ENCODE measurements at regions not wholly inside any gene's neighbourhood (a gene's known extent, or its start where the extent isn't known, plus 50 kb on each side); places are given as distances from the start of the nearest gene placed in this dataset.
"Not testable (repeated sequence)": the region's sequence is repeated elsewhere in the genome, so short reads cannot be mapped to it uniquely, and the experiment has no call there.

DNA sequence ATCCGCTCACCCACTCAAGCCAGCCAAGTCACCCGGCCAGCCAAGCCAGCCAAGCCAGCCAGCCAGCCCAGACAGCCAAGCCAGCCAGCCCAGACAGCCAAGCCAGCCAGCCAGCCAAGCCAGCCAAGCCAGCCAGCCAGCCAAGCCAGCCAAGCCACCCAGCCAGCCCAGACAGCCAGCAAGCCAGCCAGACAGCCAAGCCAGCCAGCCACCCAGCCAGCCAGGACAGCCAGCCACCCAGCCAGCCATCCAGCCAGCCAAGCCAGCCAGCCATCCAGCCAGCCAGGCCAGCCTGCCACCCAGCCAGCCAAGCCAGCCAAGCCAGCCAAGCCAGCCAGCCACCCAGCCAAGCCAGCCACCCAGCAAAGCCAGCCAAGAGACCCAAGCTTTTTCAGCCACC, 316.8 kb upstream of the PLGLB2 start:
- TF ChIP-seq, protein P1, sequence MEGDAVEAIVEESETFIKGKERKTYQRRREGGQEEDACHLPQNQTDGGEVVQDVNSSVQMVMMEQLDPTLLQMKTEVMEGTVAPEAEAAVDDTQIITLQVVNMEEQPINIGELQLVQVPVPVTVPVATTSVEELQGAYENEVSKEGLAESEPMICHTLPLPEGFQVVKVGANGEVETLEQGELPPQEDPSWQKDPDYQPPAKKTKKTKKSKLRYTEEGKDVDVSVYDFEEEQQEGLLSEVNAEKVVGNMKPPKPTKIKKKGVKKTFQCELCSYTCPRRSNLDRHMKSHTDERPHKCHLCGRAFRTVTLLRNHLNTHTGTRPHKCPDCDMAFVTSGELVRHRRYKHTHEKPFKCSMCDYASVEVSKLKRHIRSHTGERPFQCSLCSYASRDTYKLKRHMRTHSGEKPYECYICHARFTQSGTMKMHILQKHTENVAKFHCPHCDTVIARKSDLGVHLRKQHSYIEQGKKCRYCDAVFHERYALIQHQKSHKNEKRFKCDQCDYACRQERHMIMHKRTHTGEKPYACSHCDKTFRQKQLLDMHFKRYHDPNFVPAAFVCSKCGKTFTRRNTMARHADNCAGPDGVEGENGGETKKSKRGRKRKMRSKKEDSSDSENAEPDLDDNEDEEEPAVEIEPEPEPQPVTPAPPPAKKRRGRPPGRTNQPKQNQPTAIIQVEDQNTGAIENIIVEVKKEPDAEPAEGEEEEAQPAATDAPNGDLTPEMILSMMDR (IDR thresholded peaks at IDR 0.05 in 4 of 5, conservative IDR thresholded peaks at IDR 0.05 in 1 of 5) = not testable (repeated sequence)
- not testable (repeated sequence) for TF ChIP-seq POLR2A (IDR thresholded peaks at IDR 0.05)
